ENCODE measurements at regions not wholly inside any gene's neighbourhood (a gene's known extent, or its start where the extent isn't known, plus 50 kb on each side); places are given as distances from the start of the nearest gene placed in this dataset.
"Not testable (repeated sequence)": the region's sequence is repeated elsewhere in the genome, so short reads cannot be mapped to it uniquely, and the experiment has no call there.

- Histone ChIP-seq H3K27me3 (ENCODE audit: control insufficient read depth in 3 of 3, insufficient read depth in 3 of 3, low read length in 3 of 3) (no peaks in the 10 kb centered on the region), H3K9ac (ENCODE audit: low read depth in 1 of 3, low read length in 3 of 3) (no peak overlapping the region), H3K9me3 (ENCODE audit: control insufficient read depth in 3 of 3, low read length in 3 of 3) (no peaks in the 10 kb centered on the region), H3K4me1 (ENCODE audit: control insufficient read depth in 3 of 3, insufficient read depth in 3 of 3, low read length in 3 of 3) (no peaks in the 10 kb centered on the region), H3K36me3 (ENCODE audit: control insufficient read depth in 3 of 3, insufficient read depth in 3 of 3, low read length in 3 of 3) (no peaks in the 10 kb centered on the region), H3K4me3 (ENCODE audit: low read length in 3 of 3) (no peak overlapping the region), H3K27ac (ENCODE audit: low read depth, low read length) (no peak overlapping the region)
Observed at GRCh38 chr4:103853146-103853545, 133.4 kb upstream of the TACR3 start.

GRCh38 chr4:103845075-103845474, 125.3 kb upstream of the TACR3 start:
- Histone ChIP-seq H3K4me3 (ENCODE audit: low read length in 3 of 3) (no peak overlapping the region), H3K9ac (ENCODE audit: low read depth in 1 of 3, low read length in 3 of 3) (no peak overlapping the region), H3K27ac (ENCODE audit: low read depth, low read length) (no peak overlapping the region), H3K4me1 (ENCODE audit: control insufficient read depth in 3 of 3, insufficient read depth in 3 of 3, low read length in 3 of 3) (no peaks in the 10 kb centered on the region), H3K9me3 (ENCODE audit: control insufficient read depth in 3 of 3, low read length in 3 of 3) (no peaks in the 10 kb centered on the region), H3K36me3 (ENCODE audit: control insufficient read depth in 3 of 3, insufficient read depth in 3 of 3, low read length in 3 of 3) (no peaks in the 10 kb centered on the region), H3K27me3 (ENCODE audit: control insufficient read depth in 3 of 3, insufficient read depth in 3 of 3, low read length in 3 of 3) (no peaks in the 10 kb centered on the region)

DNA sequence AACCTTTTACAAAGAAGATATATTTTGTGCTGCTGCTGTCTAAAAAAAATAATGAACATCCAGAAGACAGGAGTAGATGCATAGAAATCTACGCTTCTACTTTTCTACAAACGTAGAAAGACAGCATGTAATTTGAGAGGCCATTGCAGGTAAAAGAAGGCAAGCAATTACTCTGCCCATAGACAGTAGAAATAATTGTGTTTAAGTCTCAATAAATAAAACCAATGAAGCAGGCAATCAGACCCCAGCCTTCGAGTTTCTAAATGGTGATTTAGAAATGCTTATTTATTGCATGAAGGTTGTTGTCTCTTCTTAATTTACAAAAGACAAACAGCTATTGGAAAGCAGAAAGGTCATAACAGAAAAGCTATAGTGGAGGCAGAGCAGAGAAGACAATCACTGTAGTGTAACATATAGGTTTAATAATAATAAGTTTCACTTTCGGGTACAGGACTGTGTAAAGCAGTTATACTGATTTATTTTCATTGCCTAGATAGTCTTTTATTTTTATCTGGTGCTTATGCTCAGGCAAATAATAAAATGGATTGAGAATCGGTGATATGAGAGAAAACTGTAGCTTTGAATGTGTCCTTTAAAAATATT, 123.0 kb upstream of the TACR3 start:
- Histone ChIP-seq H3K4me3 (ENCODE audit: low read length in 3 of 3) (no peak overlapping the region), H3K27me3 (ENCODE audit: control insufficient read depth in 3 of 3, insufficient read depth in 3 of 3, low read length in 3 of 3) (no peaks in the 10 kb centered on the region), H3K36me3 (ENCODE audit: control insufficient read depth in 3 of 3, insufficient read depth in 3 of 3, low read length in 3 of 3) (no peaks in the 10 kb centered on the region), H3K9me3 (ENCODE audit: control insufficient read depth in 3 of 3, low read length in 3 of 3) (no peaks in the 10 kb centered on the region), H3K27ac (ENCODE audit: low read depth, low read length) (no peak overlapping the region), H3K4me1 (ENCODE audit: control insufficient read depth in 3 of 3, insufficient read depth in 3 of 3, low read length in 3 of 3) (no peaks in the 10 kb centered on the region), H3K9ac (ENCODE audit: low read depth in 1 of 3, low read length in 3 of 3) (no peak overlapping the region)

DNA sequence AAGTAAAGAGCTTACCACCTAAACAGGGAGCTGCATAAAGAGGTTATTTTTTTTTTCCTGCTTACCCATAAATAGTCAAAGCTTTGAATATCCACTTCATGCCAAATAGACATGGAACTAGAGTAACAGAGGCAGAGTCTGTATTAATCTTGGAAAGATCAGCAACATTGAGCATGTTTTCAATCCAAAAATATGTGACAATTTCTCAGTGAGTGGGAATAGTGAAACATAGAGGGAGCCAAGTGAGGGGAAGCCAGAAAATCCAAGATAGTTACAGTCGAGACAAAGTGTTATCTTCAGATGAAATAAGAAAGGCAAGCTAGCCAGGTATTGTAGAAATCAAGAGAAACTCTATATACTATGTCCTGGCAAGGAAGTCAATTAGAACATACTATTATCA, 122.3 kb upstream of the TACR3 start:
- no peaks in the 10 kb centered on the region for H3K36me3 ChIP-seq (ENCODE audit: control insufficient read depth in 3 of 3, insufficient read depth in 3 of 3, low read length in 3 of 3)
- H3K4me3 ChIP-seq (ENCODE audit: low read length in 3 of 3): no peak overlapping the region
- H3K27ac ChIP-seq (ENCODE audit: low read depth, low read length): no peak overlapping the region
- no peaks in the 10 kb centered on the region for H3K27me3 ChIP-seq (ENCODE audit: control insufficient read depth in 3 of 3, insufficient read depth in 3 of 3, low read length in 3 of 3)
- H3K9ac ChIP-seq (ENCODE audit: low read depth in 1 of 3, low read length in 3 of 3): no peak overlapping the region
- no peaks in the 10 kb centered on the region for H3K9me3 ChIP-seq (ENCODE audit: control insufficient read depth in 3 of 3, low read length in 3 of 3)
- no peaks in the 10 kb centered on the region for H3K4me1 ChIP-seq (ENCODE audit: control insufficient read depth in 3 of 3, insufficient read depth in 3 of 3, low read length in 3 of 3)

GRCh38 chr4:103810308-103810707, 90.5 kb upstream of the TACR3 start:
- not testable (repeated sequence) for H3K27ac ChIP-seq (ENCODE audit: low read depth, low read length); H3K9me3 ChIP-seq (ENCODE audit: control insufficient read depth in 3 of 3, low read length in 3 of 3); H3K27me3 ChIP-seq (ENCODE audit: control insufficient read depth in 3 of 3, insufficient read depth in 3 of 3, low read length in 3 of 3); H3K4me3 ChIP-seq (ENCODE audit: low read length in 3 of 3); H3K4me1 ChIP-seq (ENCODE audit: control insufficient read depth in 3 of 3, insufficient read depth in 3 of 3, low read length in 3 of 3); H3K36me3 ChIP-seq (ENCODE audit: control insufficient read depth in 3 of 3, insufficient read depth in 3 of 3, low read length in 3 of 3); H3K9ac ChIP-seq (ENCODE audit: low read depth in 1 of 3, low read length in 3 of 3)

DNA sequence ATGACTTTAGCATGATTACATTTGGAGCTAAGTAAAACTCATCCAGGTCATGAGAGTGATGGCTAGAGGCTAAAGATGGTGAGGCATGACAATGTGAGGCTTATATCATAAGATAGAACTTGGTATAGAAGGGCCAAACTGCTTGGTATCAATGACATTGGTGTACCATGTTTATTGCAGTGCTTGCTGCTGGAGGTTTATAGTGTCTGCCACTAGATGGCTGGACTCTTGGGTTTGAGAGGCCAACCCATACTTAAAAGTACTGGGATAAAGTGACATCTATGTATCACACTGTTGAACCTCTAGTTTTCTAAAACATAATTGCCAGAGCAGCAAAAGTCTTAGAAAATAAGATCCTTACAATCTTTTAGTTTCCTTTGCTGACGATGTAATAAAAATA, 83.0 kb upstream of the TACR3 start:
- Histone ChIP-seq H3K9me3 (ENCODE audit: control insufficient read depth in 3 of 3, low read length in 3 of 3) (peaks cover 0 to 2% (median 0%) of the 10 kb centered on the region in 3 donors), H3K27me3 (ENCODE audit: control insufficient read depth in 3 of 3, insufficient read depth in 3 of 3, low read length in 3 of 3) (no peaks in the 10 kb centered on the region), H3K36me3 (ENCODE audit: control insufficient read depth in 3 of 3, insufficient read depth in 3 of 3, low read length in 3 of 3) (no peaks in the 10 kb centered on the region), H3K4me3 (ENCODE audit: low read length in 3 of 3) (no peak overlapping the region), H3K4me1 (ENCODE audit: control insufficient read depth in 3 of 3, insufficient read depth in 3 of 3, low read length in 3 of 3) (no peaks in the 10 kb centered on the region), H3K27ac (ENCODE audit: low read depth, low read length) (no peak overlapping the region), H3K9ac (ENCODE audit: low read depth in 1 of 3, low read length in 3 of 3) (no peak overlapping the region)

DNA sequence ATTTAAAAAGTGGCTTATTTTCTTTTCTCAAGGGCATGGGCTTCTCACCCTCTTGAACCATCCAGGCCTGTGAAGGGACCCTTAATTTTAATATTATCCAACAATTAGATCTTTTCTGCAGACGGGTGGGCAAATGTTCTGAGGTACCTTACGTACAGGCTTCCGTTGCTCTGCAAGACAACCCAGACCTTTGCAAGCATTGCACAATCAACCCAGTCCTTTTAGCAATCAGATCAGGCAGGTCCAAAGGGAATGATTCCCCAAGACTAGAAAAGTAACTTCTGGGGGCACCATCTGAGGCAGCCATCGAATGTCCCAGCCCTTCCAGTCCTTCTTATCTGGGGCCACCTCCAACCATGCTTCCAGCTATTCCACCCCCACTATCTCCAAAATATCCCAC, 67.3 kb upstream of the TACR3 start:
- H3K4me1 ChIP-seq (ENCODE audit: control insufficient read depth in 3 of 3, insufficient read depth in 3 of 3, low read length in 3 of 3): no peaks in the 10 kb centered on the region
- peaks cover 3 to 7% (median 6%) of the 10 kb centered on the region in 3 donors for H3K9me3 ChIP-seq (ENCODE audit: control insufficient read depth in 3 of 3, low read length in 3 of 3)
- no peak overlapping the region for H3K27ac ChIP-seq (ENCODE audit: low read depth, low read length)
- no peak overlapping the region for H3K9ac ChIP-seq (ENCODE audit: low read depth in 1 of 3, low read length in 3 of 3)
- H3K4me3 ChIP-seq (ENCODE audit: low read length in 3 of 3): no peak overlapping the region
- no peaks in the 10 kb centered on the region for H3K36me3 ChIP-seq (ENCODE audit: control insufficient read depth in 3 of 3, insufficient read depth in 3 of 3, low read length in 3 of 3)
- H3K27me3 ChIP-seq (ENCODE audit: control insufficient read depth in 3 of 3, insufficient read depth in 3 of 3, low read length in 3 of 3): no peaks in the 10 kb centered on the region

DNA sequence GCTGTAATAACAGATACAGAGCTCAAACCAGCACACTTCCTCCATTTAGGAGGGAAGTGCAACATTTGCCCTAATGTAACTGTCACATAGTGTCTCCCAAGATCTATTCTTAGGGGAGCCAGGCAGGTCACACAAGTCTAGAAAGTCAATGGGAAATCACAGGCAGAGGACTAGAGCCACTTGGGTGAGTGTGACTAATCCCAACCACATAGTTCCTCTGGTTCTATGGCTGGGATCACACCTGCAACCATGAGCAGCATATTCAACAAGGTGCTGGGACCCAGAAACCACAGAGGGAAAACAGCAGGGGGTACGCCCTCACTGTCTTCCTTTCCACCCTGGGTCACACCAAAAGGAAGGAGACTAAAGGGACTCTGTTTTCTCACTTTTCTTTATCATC, 66.8 kb upstream of the TACR3 start:
- Histone ChIP-seq H3K9me3 (ENCODE audit: control insufficient read depth in 3 of 3, low read length in 3 of 3) (peaks cover 3 to 7% (median 6%) of the 10 kb centered on the region in 3 donors), H3K4me1 (ENCODE audit: control insufficient read depth in 3 of 3, insufficient read depth in 3 of 3, low read length in 3 of 3) (no peaks in the 10 kb centered on the region), H3K27me3 (ENCODE audit: control insufficient read depth in 3 of 3, insufficient read depth in 3 of 3, low read length in 3 of 3) (no peaks in the 10 kb centered on the region), H3K9ac (ENCODE audit: low read depth in 1 of 3, low read length in 3 of 3) (no peak overlapping the region), H3K27ac (ENCODE audit: low read depth, low read length) (no peak overlapping the region), H3K4me3 (ENCODE audit: low read length in 3 of 3) (no peak overlapping the region), H3K36me3 (ENCODE audit: control insufficient read depth in 3 of 3, insufficient read depth in 3 of 3, low read length in 3 of 3) (no peaks in the 10 kb centered on the region)

DNA sequence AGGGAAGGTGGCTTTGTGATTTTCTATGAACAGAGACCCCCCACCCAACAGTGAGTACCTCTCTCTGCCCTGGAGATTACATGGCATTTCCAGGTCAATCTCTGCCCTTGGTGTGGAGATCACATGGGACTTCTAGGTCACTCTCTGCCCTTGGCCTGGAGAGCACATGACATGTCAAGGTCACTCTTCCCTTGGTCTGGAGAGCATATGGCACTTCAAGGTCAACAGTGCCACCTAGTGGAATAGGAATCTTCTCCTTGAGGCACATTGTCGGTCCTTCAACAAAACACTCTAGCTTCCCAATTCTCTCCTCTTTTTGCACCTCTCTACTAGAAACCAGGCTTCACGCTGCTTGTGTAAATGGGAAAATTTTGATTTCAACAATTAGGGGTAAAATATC, 66.2 kb upstream of the TACR3 start:
- no peaks in the 10 kb centered on the region for H3K4me1 ChIP-seq (ENCODE audit: control insufficient read depth in 3 of 3, insufficient read depth in 3 of 3, low read length in 3 of 3)
- no peak overlapping the region for H3K4me3 ChIP-seq (ENCODE audit: low read length in 3 of 3)
- no peak overlapping the region for H3K9ac ChIP-seq (ENCODE audit: low read depth in 1 of 3, low read length in 3 of 3)
- peaks cover 3 to 7% (median 6%) of the 10 kb centered on the region in 3 donors for H3K9me3 ChIP-seq (ENCODE audit: control insufficient read depth in 3 of 3, low read length in 3 of 3)
- H3K36me3 ChIP-seq (ENCODE audit: control insufficient read depth in 3 of 3, insufficient read depth in 3 of 3, low read length in 3 of 3): no peaks in the 10 kb centered on the region
- H3K27ac ChIP-seq (ENCODE audit: low read depth, low read length): no peak overlapping the region
- H3K27me3 ChIP-seq (ENCODE audit: control insufficient read depth in 3 of 3, insufficient read depth in 3 of 3, low read length in 3 of 3): no peaks in the 10 kb centered on the region

DNA sequence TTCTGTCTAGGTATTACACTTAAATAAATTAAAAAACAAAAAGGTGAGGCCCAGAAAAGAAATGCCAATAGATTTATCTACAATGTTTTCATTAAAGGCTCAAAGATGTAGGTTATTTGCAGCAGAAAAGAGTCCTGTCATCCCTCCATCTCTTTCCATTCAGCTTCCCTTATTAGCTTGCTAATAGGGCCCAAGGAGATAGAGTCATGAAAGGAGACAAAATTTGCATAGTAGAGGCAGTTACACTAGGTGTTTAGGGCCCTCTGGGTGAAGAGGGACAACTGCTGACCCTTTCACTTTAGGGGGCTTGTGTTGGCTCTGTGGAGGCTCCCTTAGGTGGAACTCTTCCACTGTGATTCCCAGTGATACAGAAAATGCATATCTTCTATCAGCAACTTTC, 58.4 kb upstream of the TACR3 start:
- no peaks in the 10 kb centered on the region for H3K27me3 ChIP-seq (ENCODE audit: control insufficient read depth in 3 of 3, insufficient read depth in 3 of 3, low read length in 3 of 3)
- H3K9ac ChIP-seq (ENCODE audit: low read depth in 1 of 3, low read length in 3 of 3): no peak overlapping the region
- no peak overlapping the region for H3K27ac ChIP-seq (ENCODE audit: low read depth, low read length)
- H3K36me3 ChIP-seq (ENCODE audit: control insufficient read depth in 3 of 3, insufficient read depth in 3 of 3, low read length in 3 of 3): no peaks in the 10 kb centered on the region
- no peaks in the 10 kb centered on the region for H3K9me3 ChIP-seq (ENCODE audit: control insufficient read depth in 3 of 3, low read length in 3 of 3)
- H3K4me3 ChIP-seq (ENCODE audit: low read length in 3 of 3): no peak overlapping the region
- H3K4me1 ChIP-seq (ENCODE audit: control insufficient read depth in 3 of 3, insufficient read depth in 3 of 3, low read length in 3 of 3): no peaks in the 10 kb centered on the region
